ENCODE measurements at regions not wholly inside any gene's neighbourhood (a gene's known extent, or its start where the extent isn't known, plus 50 kb on each side); places are given as distances from the start of the nearest gene placed in this dataset.

DNA sequence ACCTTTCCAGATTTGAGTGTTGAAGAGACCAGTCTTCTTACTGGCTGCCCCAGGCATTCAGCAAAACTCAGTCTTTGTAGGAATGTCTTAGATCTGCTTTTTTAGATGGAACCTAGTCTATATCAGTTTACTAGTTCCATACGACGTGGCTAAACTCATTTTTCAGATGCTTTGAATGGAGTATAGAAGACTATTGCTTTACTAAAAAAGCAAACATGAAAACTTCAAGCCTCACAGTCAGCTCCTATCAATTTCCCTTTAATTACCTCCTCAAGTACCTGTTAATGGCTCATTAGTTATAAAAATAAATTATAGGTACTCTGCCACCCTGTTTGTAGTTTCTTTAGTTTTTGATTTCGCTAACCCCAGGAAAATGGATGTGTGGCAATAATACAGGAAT is 63.0 kb upstream of the STOX2 start:
- H3K4me3 ChIP-seq (ENCODE audit: low read depth, low read length): no peak overlapping the region
- no peak for DNase-seq (ENCODE audit: low read depth)
- TF ChIP-seq, protein P1, sequence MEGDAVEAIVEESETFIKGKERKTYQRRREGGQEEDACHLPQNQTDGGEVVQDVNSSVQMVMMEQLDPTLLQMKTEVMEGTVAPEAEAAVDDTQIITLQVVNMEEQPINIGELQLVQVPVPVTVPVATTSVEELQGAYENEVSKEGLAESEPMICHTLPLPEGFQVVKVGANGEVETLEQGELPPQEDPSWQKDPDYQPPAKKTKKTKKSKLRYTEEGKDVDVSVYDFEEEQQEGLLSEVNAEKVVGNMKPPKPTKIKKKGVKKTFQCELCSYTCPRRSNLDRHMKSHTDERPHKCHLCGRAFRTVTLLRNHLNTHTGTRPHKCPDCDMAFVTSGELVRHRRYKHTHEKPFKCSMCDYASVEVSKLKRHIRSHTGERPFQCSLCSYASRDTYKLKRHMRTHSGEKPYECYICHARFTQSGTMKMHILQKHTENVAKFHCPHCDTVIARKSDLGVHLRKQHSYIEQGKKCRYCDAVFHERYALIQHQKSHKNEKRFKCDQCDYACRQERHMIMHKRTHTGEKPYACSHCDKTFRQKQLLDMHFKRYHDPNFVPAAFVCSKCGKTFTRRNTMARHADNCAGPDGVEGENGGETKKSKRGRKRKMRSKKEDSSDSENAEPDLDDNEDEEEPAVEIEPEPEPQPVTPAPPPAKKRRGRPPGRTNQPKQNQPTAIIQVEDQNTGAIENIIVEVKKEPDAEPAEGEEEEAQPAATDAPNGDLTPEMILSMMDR (IDR thresholded peaks at IDR 0.05; ENCODE audit: control insufficient read depth, extremely low read depth, insufficient read depth): no peak

DNA sequence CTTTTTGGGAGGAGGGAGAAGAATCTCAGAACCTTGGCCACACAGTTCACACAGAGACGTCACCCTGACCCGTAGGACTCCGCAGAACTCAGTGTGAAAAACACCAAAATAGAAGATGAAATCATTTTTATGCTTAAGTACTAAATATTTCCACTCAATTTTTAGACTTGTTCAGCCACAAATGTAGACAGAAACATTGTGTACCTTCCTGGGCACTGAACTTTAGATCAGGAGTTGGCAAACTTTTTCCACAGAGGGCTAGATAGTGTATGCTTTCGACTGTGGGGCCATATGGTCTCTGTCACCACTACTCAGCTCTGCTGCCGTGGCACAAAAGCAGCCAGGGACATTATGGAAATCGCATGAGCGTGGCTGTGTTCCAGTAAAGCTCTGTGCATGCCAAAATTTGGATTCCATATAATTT is 61.8 kb upstream of the STOX2 start:
- no peak for DNase-seq (ENCODE audit: low read depth)
- no peak overlapping the region for H3K4me3 ChIP-seq (ENCODE audit: low read depth, low read length)
- TF ChIP-seq, protein P1 (IDR thresholded peaks at IDR 0.05; ENCODE audit: control insufficient read depth, extremely low read depth, insufficient read depth): no peak

DNA sequence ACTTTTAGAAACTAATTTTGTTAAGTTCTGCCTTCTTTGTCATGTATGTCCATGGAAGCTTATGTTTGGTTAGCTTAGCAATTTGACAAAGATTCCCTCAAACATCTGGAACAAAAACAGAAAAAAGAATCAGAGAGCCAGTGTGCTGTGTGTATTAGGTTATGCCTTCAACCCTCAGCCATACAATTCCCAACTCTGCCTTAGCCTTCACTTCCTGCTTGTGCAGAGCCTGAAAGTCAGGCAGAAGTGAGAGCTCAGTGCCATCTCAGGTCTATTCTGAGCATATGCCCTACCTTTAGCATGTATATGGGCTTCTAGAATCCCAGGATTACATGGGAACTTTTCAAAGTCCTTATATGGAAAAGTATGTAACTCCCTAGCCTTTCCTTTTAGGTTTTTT is 58.2 kb upstream of the STOX2 start:
- no peak overlapping the region for H3K4me3 ChIP-seq (ENCODE audit: low read depth, low read length)
- TF ChIP-seq, protein P1 (IDR thresholded peaks at IDR 0.05; ENCODE audit: control insufficient read depth, extremely low read depth, insufficient read depth): no peak
- no peak for DNase-seq (ENCODE audit: low read depth)

DNA sequence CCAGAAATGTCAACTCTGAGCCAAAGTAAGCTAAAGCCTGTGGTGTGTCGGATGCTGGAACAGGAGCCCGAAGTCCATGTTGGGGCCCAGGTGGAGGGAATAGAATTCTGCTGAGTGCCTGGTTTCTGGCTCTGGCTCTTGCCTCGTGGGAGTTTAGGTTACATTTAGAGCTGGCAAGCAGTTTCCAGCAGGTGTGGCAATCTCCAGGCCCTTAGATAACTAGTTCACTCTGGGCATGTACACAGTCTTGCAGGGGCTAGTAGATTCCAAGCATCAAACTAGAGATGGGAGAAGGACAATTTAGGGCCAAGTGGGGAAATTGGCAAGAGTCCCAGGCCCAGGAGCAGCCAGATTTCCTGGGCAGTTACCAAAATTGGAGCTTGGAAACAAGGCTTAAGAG is 56.3 kb upstream of the STOX2 start:
- DNase-seq (ENCODE audit: low read depth): no peak
- TF ChIP-seq, protein P1 (IDR thresholded peaks at IDR 0.05; ENCODE audit: control insufficient read depth, extremely low read depth, insufficient read depth): no peak

DNA sequence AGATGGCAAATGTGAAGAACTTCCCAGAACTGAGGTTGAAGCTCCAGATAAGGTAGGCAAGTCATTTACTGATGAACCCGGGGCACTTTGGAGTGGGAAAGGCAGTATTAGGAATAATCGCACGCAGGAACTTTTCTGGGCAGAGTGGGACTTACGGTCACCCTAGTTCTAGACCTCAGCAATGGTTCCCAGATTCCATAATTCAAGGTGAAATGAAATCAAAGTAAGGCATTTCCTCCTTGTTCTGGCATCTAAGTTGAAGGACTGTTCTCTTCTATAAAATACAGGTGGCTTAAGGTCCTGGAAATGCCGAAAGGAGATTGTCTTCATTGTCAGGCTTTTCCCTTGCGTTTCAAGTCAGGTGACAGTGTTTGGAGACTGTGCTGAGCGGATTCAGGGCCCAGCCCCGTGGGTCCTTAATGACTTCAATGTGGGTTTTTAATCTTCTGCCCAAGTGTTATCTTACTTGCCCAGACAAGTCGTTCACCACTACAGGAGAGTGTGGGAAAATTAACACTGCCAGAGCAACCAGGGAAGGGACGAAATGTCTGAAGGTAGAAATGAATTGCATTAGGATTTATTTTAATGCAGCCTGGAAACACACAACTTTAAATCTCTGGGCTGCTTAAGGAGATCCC is 52.1 kb upstream of the STOX2 start:
- DNase-seq (ENCODE audit: low read depth): no peak
- TF ChIP-seq, protein P1 (IDR thresholded peaks at IDR 0.05; ENCODE audit: control insufficient read depth, extremely low read depth, insufficient read depth): no peak

More for the DNA sequence above, 56.3 kb upstream of the STOX2 start:
- H3K4me3 ChIP-seq (ENCODE audit: low read depth, low read length): no peak overlapping the region

DNA sequence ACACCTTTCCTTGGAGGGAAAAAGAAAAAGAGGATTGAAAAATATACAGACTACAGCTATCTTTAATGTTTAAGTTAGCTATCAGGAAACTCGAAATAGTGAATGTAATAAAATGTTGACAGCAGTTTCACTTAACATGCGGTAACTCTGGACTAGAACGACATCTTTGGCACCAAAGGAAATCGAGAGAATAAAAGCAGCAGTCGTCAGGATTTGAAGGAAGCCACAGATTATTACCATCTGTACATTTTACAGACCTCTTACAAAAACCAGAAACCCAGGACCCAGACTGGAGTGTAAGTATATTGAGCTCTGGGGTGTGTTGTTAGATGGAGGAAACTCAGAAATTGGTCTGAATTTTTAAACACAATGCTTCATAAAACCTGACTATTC is 51.6 kb upstream of the STOX2 start:
- no peak overlapping the region for H3K4me3 ChIP-seq (ENCODE audit: low read depth, low read length)
- DNase-seq (ENCODE audit: low read depth): no peak
- TF ChIP-seq, protein P1 (IDR thresholded peaks at IDR 0.05; ENCODE audit: control insufficient read depth, extremely low read depth, insufficient read depth): no peak

More for the DNA sequence above, 52.1 kb upstream of the STOX2 start:
- no peak overlapping the region for H3K4me3 ChIP-seq (ENCODE audit: low read depth, low read length)
